ENCODE measurements at regions not wholly inside any gene's neighbourhood (a gene's known extent, or its start where the extent isn't known, plus 50 kb on each side); places are given as distances from the start of the nearest gene placed in this dataset.
A peak's percentile ranks its signal among the peaks of the same experiment; 100 is the strongest.

GRCh38 chr17:56708670-56709410 lies 115.3 kb downstream of the NOG start:
- H3K36me3 ChIP-seq (replicated peaks in 1 of 2; ENCODE audit: control insufficient read depth in 2 of 2, insufficient read depth in 2 of 2, low read length in 2 of 2) = no peaks in the 10 kb centered on the region
- no peak overlapping the region for H3K4me2 ChIP-seq (ENCODE audit: insufficient read depth, low read length, poor library complexity, severe bottlenecking)
- no peak for DNase-seq (ENCODE audit: low spot score)
- H2AK5ac ChIP-seq (ENCODE audit: low read depth, low read length) = no peak overlapping the region
- no CpG with 5 or more reads among the region's 9 CpGs for WGBS, 2 donors (ENCODE audit: extremely low coverage in 2 of 2, insufficient read length in 2 of 2, insufficient replicate concordance in 1 of 2)
- H4K8ac ChIP-seq (ENCODE audit: low read depth, low read length) = no peak overlapping the region
- no peak overlapping the region for H3K9ac ChIP-seq (ENCODE audit: low read depth, low read length, poor library complexity)
- H3K4me1 ChIP-seq (ENCODE audit: control insufficient read depth in 2 of 2, insufficient read depth in 1 of 2, low read depth in 1 of 2, low read length in 2 of 2) = peaks cover 2 to 11% of the 10 kb centered on the region in 2 donors
- no peak overlapping the region for H3K14ac ChIP-seq (ENCODE audit: low read length)
- no peaks in the 10 kb centered on the region for H3K79me1 ChIP-seq (ENCODE audit: low read depth, low read length)
- no peak overlapping the region for H3K4ac ChIP-seq (ENCODE audit: low read length)
- no peak overlapping the region for H2BK15ac ChIP-seq (ENCODE audit: low read length)
- no peak overlapping the region for H2BK12ac ChIP-seq (ENCODE audit: low read length)
- no peak overlapping the region for H3K4me3 ChIP-seq (ENCODE audit: low read length in 2 of 2)
- H2AFZ ChIP-seq (ENCODE audit: low read length) = no peak overlapping the region
- H3K9me3 ChIP-seq (replicated peaks in 1 of 2; ENCODE audit: control insufficient read depth in 2 of 2, insufficient read depth in 1 of 2, low read depth in 1 of 2, low read length in 2 of 2) = no peaks in the 10 kb centered on the region
- no peak overlapping the region for H3K18ac ChIP-seq (ENCODE audit: low read length)
- peaks cover 0 to 4% (median 0%) of the 10 kb centered on the region in 3 experiments for H3K27me3 ChIP-seq (ENCODE audit: control insufficient read depth in 3 of 3, insufficient read depth in 3 of 3, low read depth in 1 of 3, low read length in 3 of 3)
- no peak overlapping the region for H2BK120ac ChIP-seq (ENCODE audit: low read depth, low read length)
- no peak overlapping the region for H4K91ac ChIP-seq (ENCODE audit: low read depth, low read length, poor library complexity)
- no peak overlapping the region for H3K23ac ChIP-seq (ENCODE audit: low read depth, low read length, poor library complexity)
- H2BK5ac ChIP-seq (ENCODE audit: low read length) = no peak overlapping the region
- no peak overlapping the region for H3K27ac ChIP-seq (replicated peaks; ENCODE audit: low read length)

- Histone ChIP-seq H2BK12ac (ENCODE audit: low read length) (no peak overlapping the region), H3K9me3 (replicated peaks in 1 of 2; ENCODE audit: control insufficient read depth in 2 of 2, insufficient read depth in 1 of 2, low read depth in 1 of 2, low read length in 2 of 2) (no peaks in the 10 kb centered on the region), H4K8ac (ENCODE audit: low read depth, low read length) (no peak overlapping the region), H2AK5ac (ENCODE audit: low read depth, low read length) (no peak overlapping the region), H2BK120ac (ENCODE audit: low read depth, low read length) (no peak overlapping the region), H3K79me1 (ENCODE audit: low read depth, low read length) (no peaks in the 10 kb centered on the region), H2BK5ac (ENCODE audit: low read length) (no peak overlapping the region), H3K4me2 (ENCODE audit: insufficient read depth, low read length, poor library complexity, severe bottlenecking) (no peak overlapping the region), H2AFZ (ENCODE audit: low read length) (no peak overlapping the region), H3K9ac (ENCODE audit: low read depth, low read length, poor library complexity) (no peak overlapping the region), H3K4me1 (ENCODE audit: control insufficient read depth in 2 of 2, insufficient read depth in 1 of 2, low read depth in 1 of 2, low read length in 2 of 2) (peaks cover 2 to 11% of the 10 kb centered on the region in 2 donors), H4K91ac (ENCODE audit: low read depth, low read length, poor library complexity) (no peak overlapping the region), H3K27me3 (ENCODE audit: control insufficient read depth in 3 of 3, insufficient read depth in 3 of 3, low read depth in 1 of 3, low read length in 3 of 3) (peaks cover 0 to 4% (median 0%) of the 10 kb centered on the region in 3 experiments), H3K4me3 (ENCODE audit: low read length in 2 of 2) (no peak overlapping the region), H3K4ac (ENCODE audit: low read length) (no peak overlapping the region), H3K23ac (ENCODE audit: low read depth, low read length, poor library complexity) (no peak overlapping the region), H2BK15ac (ENCODE audit: low read length) (no peak overlapping the region), H3K18ac (ENCODE audit: low read length) (peak overlapping the region; percentile 5), H3K14ac (ENCODE audit: low read length) (no peak overlapping the region), H3K36me3 (replicated peaks in 1 of 2; ENCODE audit: control insufficient read depth in 2 of 2, insufficient read depth in 2 of 2, low read length in 2 of 2) (no peaks in the 10 kb centered on the region), H3K27ac (replicated peaks; ENCODE audit: low read length) (no peak overlapping the region)
- no CpG with 5 or more reads among the region's 6 CpGs for WGBS, 2 donors (ENCODE audit: extremely low coverage in 2 of 2, insufficient read length in 2 of 2, insufficient replicate concordance in 1 of 2)
- DNase-seq (ENCODE audit: low spot score) = no peak
Measured at GRCh38 chr17:56710986-56711385, 117.5 kb downstream of the NOG start.

- no peaks in the 10 kb centered on the region for H3K9me3 ChIP-seq (replicated peaks in 1 of 2; ENCODE audit: control insufficient read depth in 2 of 2, insufficient read depth in 1 of 2, low read depth in 1 of 2, low read length in 2 of 2)
- H3K79me1 ChIP-seq (ENCODE audit: low read depth, low read length) = no peaks in the 10 kb centered on the region
- peaks cover 0 to 2% of the 10 kb centered on the region in 2 donors for H3K4me1 ChIP-seq (ENCODE audit: control insufficient read depth in 2 of 2, insufficient read depth in 1 of 2, low read depth in 1 of 2, low read length in 2 of 2)
- H3K4ac ChIP-seq (ENCODE audit: low read length) = no peak overlapping the region
- no peak overlapping the region for H2BK120ac ChIP-seq (ENCODE audit: low read depth, low read length)
- no peaks in the 10 kb centered on the region for H3K27me3 ChIP-seq (ENCODE audit: control insufficient read depth in 3 of 3, insufficient read depth in 3 of 3, low read depth in 1 of 3, low read length in 3 of 3)
- peak overlapping the region; percentile 70 for H2AK5ac ChIP-seq (ENCODE audit: low read depth, low read length)
- no peak overlapping the region for H3K14ac ChIP-seq (ENCODE audit: low read length)
- H3K36me3 ChIP-seq (replicated peaks in 1 of 2; ENCODE audit: control insufficient read depth in 2 of 2, insufficient read depth in 2 of 2, low read length in 2 of 2) = no peaks in the 10 kb centered on the region
- no peak overlapping the region for H2BK12ac ChIP-seq (ENCODE audit: low read length)
- H2BK15ac ChIP-seq (ENCODE audit: low read length) = no peak overlapping the region
- H3K9ac ChIP-seq (ENCODE audit: low read depth, low read length, poor library complexity) = no peak overlapping the region
- no peak overlapping the region for H3K27ac ChIP-seq (replicated peaks; ENCODE audit: low read length)
- H2BK5ac ChIP-seq (ENCODE audit: low read length) = no peak overlapping the region
- no peak overlapping the region for H2AFZ ChIP-seq (ENCODE audit: low read length)
- no peak overlapping the region for H3K23ac ChIP-seq (ENCODE audit: low read depth, low read length, poor library complexity)
- DNase-seq (ENCODE audit: low spot score) = peak; percentile 85
- H4K91ac ChIP-seq (ENCODE audit: low read depth, low read length, poor library complexity) = no peak overlapping the region
- no peak overlapping the region for H4K8ac ChIP-seq (ENCODE audit: low read depth, low read length)
- H3K18ac ChIP-seq (ENCODE audit: low read length) = peak overlapping the region; percentile 57
- WGBS, 2 donors (ENCODE audit: extremely low coverage in 2 of 2, insufficient read length in 2 of 2, insufficient replicate concordance in 1 of 2) = no CpG with 5 or more reads among the region's 8 CpGs
- no peak overlapping the region for H3K4me2 ChIP-seq (ENCODE audit: insufficient read depth, low read length, poor library complexity, severe bottlenecking)
- no peak overlapping the region for H3K4me3 ChIP-seq (ENCODE audit: low read length in 2 of 2)
Measured at GRCh38 chr17:56715613-56716357, 117.9 kb downstream of the C17orf67 start.

GRCh38 chr17:56717471-56717870 lies 116.2 kb downstream of the C17orf67 start:
- Histone ChIP-seq H2BK12ac (ENCODE audit: low read length) (no peak overlapping the region), H3K9ac (ENCODE audit: low read depth, low read length, poor library complexity) (no peak overlapping the region), H3K27ac (replicated peaks; ENCODE audit: low read length) (no peak overlapping the region), H3K36me3 (replicated peaks in 1 of 2; ENCODE audit: control insufficient read depth in 2 of 2, insufficient read depth in 2 of 2, low read length in 2 of 2) (no peaks in the 10 kb centered on the region), H4K91ac (ENCODE audit: low read depth, low read length, poor library complexity) (peak overlapping the region; percentile 11), H3K27me3 (ENCODE audit: control insufficient read depth in 3 of 3, insufficient read depth in 3 of 3, low read depth in 1 of 3, low read length in 3 of 3) (no peaks in the 10 kb centered on the region), H3K79me1 (ENCODE audit: low read depth, low read length) (no peaks in the 10 kb centered on the region), H4K8ac (ENCODE audit: low read depth, low read length) (no peak overlapping the region), H3K23ac (ENCODE audit: low read depth, low read length, poor library complexity) (no peak overlapping the region), H3K14ac (ENCODE audit: low read length) (no peak overlapping the region), H2BK5ac (ENCODE audit: low read length) (no peak overlapping the region), H3K9me3 (replicated peaks in 1 of 2; ENCODE audit: control insufficient read depth in 2 of 2, insufficient read depth in 1 of 2, low read depth in 1 of 2, low read length in 2 of 2) (no peaks in the 10 kb centered on the region), H2AFZ (ENCODE audit: low read length) (no peak overlapping the region), H2AK5ac (ENCODE audit: low read depth, low read length) (no peak overlapping the region), H3K18ac (ENCODE audit: low read length) (peak overlapping the region; percentile 76), H3K4ac (ENCODE audit: low read length) (no peak overlapping the region), H3K4me3 (ENCODE audit: low read length in 2 of 2) (no peak overlapping the region), H2BK15ac (ENCODE audit: low read length) (no peak overlapping the region), H3K4me1 (ENCODE audit: control insufficient read depth in 2 of 2, insufficient read depth in 1 of 2, low read depth in 1 of 2, low read length in 2 of 2) (no peaks in the 10 kb centered on the region), H3K4me2 (ENCODE audit: insufficient read depth, low read length, poor library complexity, severe bottlenecking) (no peak overlapping the region), H2BK120ac (ENCODE audit: low read depth, low read length) (no peak overlapping the region)
- DNase-seq (ENCODE audit: low spot score) = no peak
- no CpG with 5 or more reads among the region's 4 CpGs for WGBS, 2 donors (ENCODE audit: extremely low coverage in 2 of 2, insufficient read length in 2 of 2, insufficient replicate concordance in 1 of 2)

Measured in neuronal stem cell (in vitro differentiated cells).